ENCODE measurements at regions not wholly inside any gene's neighbourhood (a gene's known extent, or its start where the extent isn't known, plus 50 kb on each side); places are given as distances from the start of the nearest gene placed in this dataset.

- DNase-seq: no peak
These were observed 229.0 kb downstream of the ELAVL2 start for GRCh38 chr9:23596913-23597634.

- DNase-seq: no peak
These were observed 227.0 kb downstream of the ELAVL2 start for GRCh38 chr9:23598994-23599393.

- no peak for DNase-seq
These were observed 222.7 kb downstream of the ELAVL2 start for GRCh38 chr9:23603311-23603710.

- DNase-seq: no peak
These were observed 219.9 kb downstream of the ELAVL2 start for GRCh38 chr9:23606107-23606506.

GRCh38 chr9:23608456-23608855 lies 217.6 kb downstream of the ELAVL2 start:
- DNase-seq: no peak

GRCh38 chr9:23611869-23612268 lies 214.2 kb downstream of the ELAVL2 start:
- DNase-seq: no peak

GRCh38 chr9:23615569-23615968 lies 210.5 kb downstream of the ELAVL2 start:
- no peak for DNase-seq

GRCh38 chr9:23621188-23621587 lies 204.9 kb downstream of the ELAVL2 start:
- DNase-seq: no peak

- no peak for DNase-seq
These were observed 204.1 kb downstream of the ELAVL2 start for GRCh38 chr9:23621924-23622323.

GRCh38 chr9:23622396-23622795 lies 203.6 kb downstream of the ELAVL2 start:
- DNase-seq: no peak

GRCh38 chr9:23630488-23630887 lies 195.6 kb downstream of the ELAVL2 start:
- DNase-seq: no peak

- DNase-seq: no peak
These were observed 190.8 kb downstream of the ELAVL2 start for GRCh38 chr9:23635276-23635675.

GRCh38 chr9:23636199-23636598 lies 189.8 kb downstream of the ELAVL2 start:
- no peak for DNase-seq

- no peak for DNase-seq
These were observed 188.0 kb downstream of the ELAVL2 start for GRCh38 chr9:23638011-23638410.

GRCh38 chr9:23638837-23639426 lies 187.1 kb downstream of the ELAVL2 start:
- no peak for DNase-seq

Data from suppressor macrophage (primary cell).